KMS-11 (cell line): ENCODE measurements at regions not wholly inside any gene's neighbourhood (a gene's known extent, or its start where the extent isn't known, plus 50 kb on each side); places are given as distances from the start of the nearest gene placed in this dataset.
"Not testable (repeated sequence)": the region's sequence is repeated elsewhere in the genome, so short reads cannot be mapped to it uniquely, and the experiment has no call there.

ENCODE experiments used
- H2AFZ ChIP-seq: fragments of 200-600 bp; sonication (generic); 2 replicates; pipeline ENCODE4 v1.6.1; 2016; ENCODE audit warnings: antibody characterized with exemption, mixed run types, low read depth
- H3K27ac ChIP-seq: fragments of 200-600 bp; sonication (generic); 2 replicates; pipeline ENCODE4 v1.6.1; 2016; ENCODE audit warnings: mild to moderate bottlenecking, mixed run types
- H3K27me3 ChIP-seq: fragments of 200-600 bp; sonication (generic); 2 replicates; pipeline ENCODE4 v1.6.1; 2017; ENCODE audit warnings: mild to moderate bottlenecking, low read depth, mixed run types, moderate library complexity; ENCODE audit not compliant: insufficient read depth
- H3K36me3 ChIP-seq: fragments of 200-600 bp; sonication (generic); 2 replicates; pipeline ENCODE4 v1.6.1; 2017; ENCODE audit warnings: mild to moderate bottlenecking, mixed run types; ENCODE audit not compliant: insufficient read depth
- H3K4me1 ChIP-seq: fragments of 200-600 bp; sonication (generic); 2 replicates; pipeline ENCODE4 v1.6.1; 2016; ENCODE audit warnings: mild to moderate bottlenecking, low read depth, mixed run types; ENCODE audit not compliant: poor library complexity, severe bottlenecking
- H3K4me2 ChIP-seq: fragments of 200-600 bp; sonication (generic); 2 replicates; pipeline ENCODE4 v1.7.0; 2016; ENCODE audit warnings: mild to moderate bottlenecking, mixed run types
- H3K4me3 ChIP-seq: fragments of 200-600 bp; sonication (generic); IDR thresholded peaks from 2 replicates; pipeline ENCODE4 v1.6.1; 2017; ENCODE audit warnings: low read depth, low read length, mixed read lengths; ENCODE audit not compliant: insufficient read depth
- H3K79me2 ChIP-seq: fragments of 200-600 bp; sonication (generic); 2 replicates; pipeline ENCODE4 v1.6.1; 2016; ENCODE audit warnings: low read depth, mixed run types; ENCODE audit not compliant: insufficient read depth
- H3K9ac ChIP-seq: fragments of 200-600 bp; sonication (generic); 2 replicates; pipeline ENCODE4 v1.6.1; 2016; ENCODE audit warnings: mild to moderate bottlenecking, mixed run types
- H4K20me1 ChIP-seq: fragments of 200-600 bp; sonication (generic); 2 replicates; pipeline ENCODE4 v1.6.1; 2016; ENCODE audit warnings: mild to moderate bottlenecking, mixed run types; ENCODE audit not compliant: insufficient read depth
- CTCF ChIP-seq: fragments of 200-600 bp; sonication (generic); conservative IDR thresholded peaks from 2 replicates; pipeline ENCODE4 v1.6.1; 2017; ENCODE audit warnings: low read depth, mild to moderate bottlenecking, antibody characterized with exemption, low read length, moderate library complexity, mixed read lengths

GRCh38 chr7:39855325-39855674, 94.8 kb upstream of the CDK13 start:
- H3K4me2 ChIP-seq: no peak overlapping the region
- H2AFZ ChIP-seq: no peak overlapping the region
- no peaks in the 10 kb centered on the region for H3K36me3 ChIP-seq
- no peaks in the 10 kb centered on the region for H3K4me1 ChIP-seq
- no peaks in the 10 kb centered on the region for H3K27me3 ChIP-seq
- H3K4me3 ChIP-seq: no peak overlapping the region
- no peaks in the 10 kb centered on the region for H4K20me1 ChIP-seq
- no peak overlapping the region for H3K27ac ChIP-seq
- no peak overlapping the region for H3K9ac ChIP-seq
- TF ChIP-seq CTCF: no peak
- no peaks in the 10 kb centered on the region for H3K79me2 ChIP-seq

- H2AFZ ChIP-seq, H3K79me2 ChIP-seq, H4K20me1 ChIP-seq, H3K4me2 ChIP-seq, H3K27ac ChIP-seq, H3K27me3 ChIP-seq, H3K4me3 ChIP-seq, H3K4me1 ChIP-seq, H3K36me3 ChIP-seq, H3K9ac ChIP-seq: not testable (repeated sequence)
Observed at GRCh38 chr7:39863675-39864322, 86.3 kb upstream of the CDK13 start.

GRCh38 chr7:39869888-39870522, 80.1 kb upstream of the CDK13 start:
- not testable (repeated sequence) for H3K4me2 ChIP-seq, H4K20me1 ChIP-seq, H3K9ac ChIP-seq, H3K79me2 ChIP-seq, H3K27me3 ChIP-seq, H2AFZ ChIP-seq, H3K27ac ChIP-seq, H3K36me3 ChIP-seq, H3K4me1 ChIP-seq, H3K4me3 ChIP-seq

- H3K27ac ChIP-seq, H3K79me2 ChIP-seq, H3K27me3 ChIP-seq, H3K4me1 ChIP-seq, H3K4me2 ChIP-seq, H3K36me3 ChIP-seq, H2AFZ ChIP-seq, H4K20me1 ChIP-seq, H3K4me3 ChIP-seq, H3K9ac ChIP-seq: not testable (repeated sequence)
Observed at GRCh38 chr7:39871610-39872009, 78.4 kb upstream of the CDK13 start.

GRCh38 chr7:39880556-39880955, 69.5 kb upstream of the CDK13 start:
- Histone ChIP-seq H3K9ac (no peak overlapping the region), H3K27ac (no peak overlapping the region), H3K27me3 (no peaks in the 10 kb centered on the region), H3K4me1 (no peaks in the 10 kb centered on the region), H3K36me3 (no peaks in the 10 kb centered on the region), H2AFZ (no peak overlapping the region), H3K4me2 (no peak overlapping the region), H3K4me3 (no peak overlapping the region), H4K20me1 (no peaks in the 10 kb centered on the region), H3K79me2 (no peaks in the 10 kb centered on the region)
- no peak for TF ChIP-seq CTCF

- H4K20me1 ChIP-seq: no peaks in the 10 kb centered on the region
- no peaks in the 10 kb centered on the region for H3K27me3 ChIP-seq
- H3K4me3 ChIP-seq: no peak overlapping the region
- H3K4me2 ChIP-seq: no peak overlapping the region
- H3K79me2 ChIP-seq: no peaks in the 10 kb centered on the region
- no peak overlapping the region for H3K9ac ChIP-seq
- no peak for TF ChIP-seq CTCF
- no peaks in the 10 kb centered on the region for H3K36me3 ChIP-seq
- H2AFZ ChIP-seq: no peak overlapping the region
- no peak overlapping the region for H3K27ac ChIP-seq
- no peaks in the 10 kb centered on the region for H3K4me1 ChIP-seq
Observed at GRCh38 chr7:39882148-39882784, 67.8 kb upstream of the CDK13 start.
